ENCODE measurements at regions not wholly inside any gene's neighbourhood (a gene's known extent, or its start where the extent isn't known, plus 50 kb on each side); places are given as distances from the start of the nearest gene placed in this dataset.
"Not testable (repeated sequence)": the region's sequence is repeated elsewhere in the genome, so short reads cannot be mapped to it uniquely, and the experiment has no call there.

DNA sequence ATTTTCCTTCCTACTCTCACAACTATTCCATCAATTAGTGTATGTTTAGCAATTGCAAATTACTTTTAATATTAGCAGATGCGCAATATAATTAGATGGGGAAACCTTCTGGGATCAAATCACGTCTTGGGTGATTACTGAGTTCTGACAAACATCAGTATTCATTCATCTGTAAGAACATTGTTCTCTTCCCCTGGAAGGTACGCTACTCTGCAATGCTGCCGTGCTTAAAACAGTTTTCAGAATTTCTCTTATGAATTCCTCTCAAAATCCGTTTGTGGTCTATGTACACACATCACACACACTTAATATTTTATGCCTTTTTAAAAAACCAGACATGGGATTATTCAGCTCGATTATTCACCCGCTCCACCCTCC is 237.5 kb upstream of the NEBL start:
- no peak overlapping the region for H3K27ac ChIP-seq (ENCODE audit: low read length)
- no peaks in the 10 kb centered on the region for H3K27me3 ChIP-seq (ENCODE audit: control insufficient read depth, insufficient read depth, low read length)
- no peak overlapping the region for H3K9ac ChIP-seq (ENCODE audit: low read length)
- no peak overlapping the region for H3K4me3 ChIP-seq (ENCODE audit: low read length)
- H3K9me3 ChIP-seq (ENCODE audit: control insufficient read depth, low read depth, low read length), result no peaks in the 10 kb centered on the region
- H3K36me3 ChIP-seq (ENCODE audit: control insufficient read depth, low read depth, low read length), result no peaks in the 10 kb centered on the region
- peaks cover 7% of the 10 kb centered on the region for H3K4me1 ChIP-seq (ENCODE audit: control insufficient read depth, low read depth, low read length)

DNA sequence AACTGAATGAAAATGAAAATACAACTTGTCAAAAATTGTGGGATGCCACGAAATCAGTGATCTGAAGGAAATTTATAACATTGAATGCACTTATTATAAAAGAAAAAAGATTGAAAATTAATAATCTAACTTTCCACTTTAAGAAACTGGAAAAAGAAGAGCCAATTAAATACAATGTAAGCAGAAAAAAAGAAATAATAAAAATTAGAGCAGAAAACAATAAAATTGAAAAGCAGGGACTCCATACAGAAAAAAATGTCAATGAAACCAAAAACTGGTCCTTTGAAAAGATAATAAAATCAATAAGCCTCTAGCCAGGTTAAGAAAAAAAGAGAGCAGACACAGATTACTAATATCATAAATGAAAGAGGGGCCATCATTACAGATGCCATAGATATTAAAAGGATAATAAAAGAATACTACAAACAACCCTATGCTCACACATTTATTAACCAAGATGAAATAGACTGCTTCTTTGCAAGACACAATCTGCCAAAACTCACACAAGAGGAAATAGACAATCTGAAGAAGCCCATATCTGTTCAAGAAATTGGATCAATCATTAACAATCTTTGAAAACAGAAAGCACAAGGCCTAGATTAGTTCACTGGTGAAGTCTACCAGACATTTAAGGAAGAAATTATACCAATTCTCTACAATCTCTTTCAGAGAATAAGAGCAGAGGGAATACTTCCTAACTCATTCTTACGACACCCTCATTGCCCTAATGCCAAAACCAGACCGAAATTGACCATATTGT is 233.8 kb upstream of the NEBL start:
- Histone ChIP-seq H3K27me3 (ENCODE audit: control insufficient read depth, insufficient read depth, low read length) (no peaks in the 10 kb centered on the region), H3K9me3 (ENCODE audit: control insufficient read depth, low read depth, low read length) (no peaks in the 10 kb centered on the region), H3K36me3 (ENCODE audit: control insufficient read depth, low read depth, low read length) (no peaks in the 10 kb centered on the region), H3K9ac (ENCODE audit: low read length) (no peak overlapping the region), H3K4me3 (ENCODE audit: low read length) (no peak overlapping the region), H3K4me1 (ENCODE audit: control insufficient read depth, low read depth, low read length) (peaks cover 7% of the 10 kb centered on the region), H3K27ac (ENCODE audit: low read length) (no peak overlapping the region)

DNA sequence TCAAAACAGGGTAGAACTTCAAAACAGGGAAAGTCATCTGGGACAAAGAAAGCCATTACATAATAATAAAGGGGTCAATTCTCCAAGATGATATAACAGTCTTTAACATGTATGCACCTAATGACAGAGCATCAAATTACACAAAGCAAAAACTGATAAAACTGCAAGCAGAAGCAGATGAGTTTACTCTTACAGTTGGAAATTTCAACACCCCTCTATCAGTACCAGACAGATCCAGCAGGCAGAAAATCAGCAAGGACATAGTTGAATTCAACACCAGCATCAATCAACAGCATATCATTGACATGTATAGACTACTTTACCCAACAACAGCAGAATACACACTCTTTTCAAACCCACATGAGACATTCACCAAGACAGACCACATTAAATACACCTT is 233.0 kb upstream of the NEBL start:
- no peak overlapping the region for H3K4me3 ChIP-seq (ENCODE audit: low read length)
- H3K27me3 ChIP-seq (ENCODE audit: control insufficient read depth, insufficient read depth, low read length), result no peaks in the 10 kb centered on the region
- H3K4me1 ChIP-seq (ENCODE audit: control insufficient read depth, low read depth, low read length), result peaks cover 7% of the 10 kb centered on the region
- H3K9me3 ChIP-seq (ENCODE audit: control insufficient read depth, low read depth, low read length), result no peaks in the 10 kb centered on the region
- no peaks in the 10 kb centered on the region for H3K36me3 ChIP-seq (ENCODE audit: control insufficient read depth, low read depth, low read length)
- no peak overlapping the region for H3K9ac ChIP-seq (ENCODE audit: low read length)
- no peak overlapping the region for H3K27ac ChIP-seq (ENCODE audit: low read length)

DNA sequence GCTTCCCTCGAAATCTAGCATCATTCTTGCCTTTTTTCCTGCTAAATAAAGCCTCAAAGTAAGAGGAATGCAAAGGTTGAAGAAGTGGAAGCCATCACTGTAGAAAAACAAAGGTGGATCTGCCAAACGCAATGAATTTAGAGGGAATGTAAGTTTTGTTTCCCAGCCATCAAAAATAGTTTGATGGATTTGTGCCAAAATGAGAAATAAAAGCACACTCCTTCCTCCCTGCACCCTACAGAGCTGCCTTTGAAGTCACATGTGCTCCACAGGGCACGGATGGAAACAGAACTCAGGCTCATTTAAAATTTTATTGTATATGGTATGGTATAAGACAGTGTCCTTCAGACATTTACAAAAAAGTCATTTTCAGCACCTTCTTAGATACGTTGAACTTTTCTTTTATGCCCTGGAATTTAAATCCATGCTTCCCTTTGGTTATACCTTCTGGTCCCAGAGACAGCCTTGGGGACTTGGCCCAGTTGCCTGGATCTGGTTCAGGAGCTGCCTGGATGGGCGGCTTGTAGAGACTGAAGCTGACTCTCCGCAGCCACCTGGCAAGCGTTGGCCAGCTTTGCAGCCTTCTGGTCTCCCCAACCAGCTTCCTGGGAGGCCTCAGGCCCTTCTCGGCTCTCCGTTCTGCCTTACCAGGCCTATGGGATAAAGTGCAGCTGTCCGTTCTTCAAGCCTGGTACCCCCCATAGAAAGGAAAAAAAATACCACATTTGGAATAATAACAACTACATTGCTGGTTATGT is 228.5 kb upstream of the NEBL start:
- no peaks in the 10 kb centered on the region for H3K36me3 ChIP-seq (ENCODE audit: control insufficient read depth, low read depth, low read length)
- no peak overlapping the region for H3K9ac ChIP-seq (ENCODE audit: low read length)
- no peak overlapping the region for H3K4me3 ChIP-seq (ENCODE audit: low read length)
- H3K27me3 ChIP-seq (ENCODE audit: control insufficient read depth, insufficient read depth, low read length), result no peaks in the 10 kb centered on the region
- peaks cover 7% of the 10 kb centered on the region for H3K4me1 ChIP-seq (ENCODE audit: control insufficient read depth, low read depth, low read length)
- H3K27ac ChIP-seq (ENCODE audit: low read length), result no peak overlapping the region
- H3K9me3 ChIP-seq (ENCODE audit: control insufficient read depth, low read depth, low read length), result no peaks in the 10 kb centered on the region

DNA sequence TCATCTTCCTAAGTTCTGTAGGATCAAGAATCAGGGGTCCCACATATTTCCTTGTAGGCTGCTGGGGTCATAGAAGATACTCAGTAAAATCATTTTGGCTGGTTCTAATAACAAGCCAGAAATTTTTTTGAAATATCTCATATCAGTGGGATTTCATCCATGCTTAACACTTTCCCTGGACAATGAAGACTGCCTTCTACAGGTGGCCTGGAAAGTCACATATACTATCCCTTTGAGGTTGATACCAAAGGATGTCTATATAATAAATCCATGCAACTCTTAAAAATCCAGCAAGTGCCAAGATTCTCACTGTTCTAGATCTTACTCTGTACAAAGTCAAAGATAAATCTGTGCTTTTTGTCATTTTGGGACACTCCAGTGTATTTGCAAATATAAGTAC is 225.8 kb upstream of the NEBL start:
- Histone ChIP-seq H3K27ac (ENCODE audit: low read length) (no peak overlapping the region), H3K36me3 (ENCODE audit: control insufficient read depth, low read depth, low read length) (no peaks in the 10 kb centered on the region), H3K4me3 (ENCODE audit: low read length) (no peak overlapping the region), H3K4me1 (ENCODE audit: control insufficient read depth, low read depth, low read length) (no peaks in the 10 kb centered on the region), H3K27me3 (ENCODE audit: control insufficient read depth, insufficient read depth, low read length) (no peaks in the 10 kb centered on the region), H3K9ac (ENCODE audit: low read length) (no peak overlapping the region), H3K9me3 (ENCODE audit: control insufficient read depth, low read depth, low read length) (no peaks in the 10 kb centered on the region)

DNA sequence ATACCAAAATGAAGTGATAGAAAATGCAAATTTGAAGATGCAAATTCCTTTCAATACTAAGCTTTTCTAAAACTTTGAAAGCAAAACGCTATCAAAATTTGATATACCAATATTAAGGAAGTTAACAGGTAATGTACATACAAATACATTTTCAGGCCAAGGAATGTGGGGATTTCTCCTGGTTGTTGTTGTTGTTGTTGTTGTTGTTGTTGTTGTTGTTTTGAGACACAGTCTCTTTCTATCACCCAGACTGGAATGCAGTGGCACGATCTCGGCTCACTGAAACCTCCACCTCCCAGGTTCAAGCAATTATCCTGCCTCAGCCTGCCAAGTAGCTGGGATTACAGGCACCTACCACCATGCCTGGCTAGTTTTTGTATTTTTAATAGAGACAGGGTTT is 224.7 kb upstream of the NEBL start:
- H3K36me3 ChIP-seq (ENCODE audit: control insufficient read depth, low read depth, low read length); H3K9ac ChIP-seq (ENCODE audit: low read length); H3K27me3 ChIP-seq (ENCODE audit: control insufficient read depth, insufficient read depth, low read length); H3K4me3 ChIP-seq (ENCODE audit: low read length); H3K4me1 ChIP-seq (ENCODE audit: control insufficient read depth, low read depth, low read length); H3K27ac ChIP-seq (ENCODE audit: low read length); H3K9me3 ChIP-seq (ENCODE audit: control insufficient read depth, low read depth, low read length): not testable (repeated sequence)

DNA sequence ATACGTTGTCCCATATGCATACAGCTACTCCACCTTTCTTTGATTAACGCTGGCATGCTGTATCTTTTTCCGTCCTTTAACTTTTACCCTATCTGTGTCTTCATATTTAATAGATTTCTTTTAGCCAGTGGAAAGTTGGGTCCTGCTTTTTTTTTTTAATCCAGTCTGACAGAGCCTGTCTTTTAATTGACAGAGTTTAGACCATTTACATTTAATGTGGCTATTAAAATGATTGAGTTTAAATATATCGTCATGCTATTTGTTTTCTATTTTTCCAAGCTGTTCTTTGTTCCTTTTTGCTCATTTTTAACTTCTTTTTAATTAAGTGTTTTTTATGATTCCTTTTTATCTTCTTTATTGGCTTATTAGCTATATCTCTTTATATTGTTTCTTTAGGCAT is 217.6 kb upstream of the NEBL start:
- no peak overlapping the region for H3K9ac ChIP-seq (ENCODE audit: low read length)
- H3K4me1 ChIP-seq (ENCODE audit: control insufficient read depth, low read depth, low read length), result no peaks in the 10 kb centered on the region
- H3K27me3 ChIP-seq (ENCODE audit: control insufficient read depth, insufficient read depth, low read length), result no peaks in the 10 kb centered on the region
- no peak overlapping the region for H3K27ac ChIP-seq (ENCODE audit: low read length)
- H3K36me3 ChIP-seq (ENCODE audit: control insufficient read depth, low read depth, low read length), result no peaks in the 10 kb centered on the region
- no peaks in the 10 kb centered on the region for H3K9me3 ChIP-seq (ENCODE audit: control insufficient read depth, low read depth, low read length)
- H3K4me3 ChIP-seq (ENCODE audit: low read length), result no peak overlapping the region

DNA sequence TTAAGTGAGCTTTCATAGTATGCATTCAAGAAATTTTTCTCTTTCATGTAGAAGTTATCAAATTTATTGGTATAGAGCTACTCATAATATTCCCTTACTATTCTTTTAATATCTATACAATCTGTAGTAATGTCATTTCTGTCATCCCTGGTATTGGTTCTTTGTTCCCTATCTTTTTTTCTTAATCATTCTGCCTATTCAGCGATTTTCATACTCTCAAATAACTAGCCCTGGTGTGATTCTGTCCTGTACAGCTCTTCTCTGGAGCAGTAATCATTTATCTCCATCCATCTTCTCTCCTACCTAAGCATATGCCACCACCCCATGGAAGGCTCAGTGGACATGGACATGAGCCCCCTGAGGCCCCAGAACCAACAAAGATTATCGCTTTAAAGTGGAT is 213.2 kb upstream of the NEBL start:
- Histone ChIP-seq H3K36me3 (ENCODE audit: control insufficient read depth, low read depth, low read length) (no peaks in the 10 kb centered on the region), H3K9ac (ENCODE audit: low read length) (no peak overlapping the region), H3K4me3 (ENCODE audit: low read length) (no peak overlapping the region), H3K4me1 (ENCODE audit: control insufficient read depth, low read depth, low read length) (no peaks in the 10 kb centered on the region), H3K27me3 (ENCODE audit: control insufficient read depth, insufficient read depth, low read length) (no peaks in the 10 kb centered on the region), H3K9me3 (ENCODE audit: control insufficient read depth, low read depth, low read length) (no peaks in the 10 kb centered on the region), H3K27ac (ENCODE audit: low read length) (no peak overlapping the region)

DNA sequence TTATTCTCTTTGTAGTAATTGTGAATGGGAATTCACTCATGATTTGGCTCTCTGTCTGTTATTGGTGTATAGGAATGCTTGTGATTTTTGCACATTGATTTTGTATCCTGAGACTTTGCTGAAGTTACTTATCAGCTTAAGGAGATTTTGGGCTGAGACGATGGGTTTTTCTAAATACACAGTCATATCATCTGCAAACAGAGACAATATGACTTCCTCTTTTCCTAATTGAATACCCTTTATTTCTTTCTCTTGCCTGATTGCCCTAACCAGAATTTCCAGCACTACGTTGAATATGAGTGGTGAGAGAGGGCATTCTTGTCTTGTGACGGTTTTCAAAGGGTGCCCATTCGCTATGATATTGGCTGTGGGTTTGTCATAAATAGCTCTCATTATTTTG is 209.8 kb upstream of the NEBL start:
- H3K36me3 ChIP-seq (ENCODE audit: control insufficient read depth, low read depth, low read length); H3K9me3 ChIP-seq (ENCODE audit: control insufficient read depth, low read depth, low read length); H3K27me3 ChIP-seq (ENCODE audit: control insufficient read depth, insufficient read depth, low read length); H3K9ac ChIP-seq (ENCODE audit: low read length); H3K4me1 ChIP-seq (ENCODE audit: control insufficient read depth, low read depth, low read length); H3K27ac ChIP-seq (ENCODE audit: low read length); H3K4me3 ChIP-seq (ENCODE audit: low read length): not testable (repeated sequence)

DNA sequence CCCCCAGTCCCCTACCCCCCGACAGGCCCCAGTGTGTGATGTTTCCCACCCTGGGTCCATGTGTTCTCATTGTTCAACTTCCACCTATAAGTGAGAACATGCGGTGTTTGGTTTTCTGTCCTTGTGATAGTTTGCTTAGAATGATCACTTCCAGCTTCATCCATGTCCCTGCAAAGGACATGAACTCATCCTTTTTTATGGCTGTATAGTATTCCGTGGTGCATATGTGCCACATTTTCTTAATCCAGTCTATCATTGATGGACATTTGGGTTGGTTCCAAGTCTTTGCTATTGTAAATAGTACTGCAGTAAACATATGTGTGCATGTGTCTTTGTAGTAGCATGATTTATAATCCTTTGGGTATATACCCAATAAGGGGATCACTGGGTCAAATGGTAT is 208.2 kb upstream of the NEBL start:
- H3K27me3 ChIP-seq (ENCODE audit: control insufficient read depth, insufficient read depth, low read length); H3K36me3 ChIP-seq (ENCODE audit: control insufficient read depth, low read depth, low read length); H3K4me1 ChIP-seq (ENCODE audit: control insufficient read depth, low read depth, low read length); H3K4me3 ChIP-seq (ENCODE audit: low read length); H3K9me3 ChIP-seq (ENCODE audit: control insufficient read depth, low read depth, low read length); H3K9ac ChIP-seq (ENCODE audit: low read length); H3K27ac ChIP-seq (ENCODE audit: low read length): not testable (repeated sequence)

DNA sequence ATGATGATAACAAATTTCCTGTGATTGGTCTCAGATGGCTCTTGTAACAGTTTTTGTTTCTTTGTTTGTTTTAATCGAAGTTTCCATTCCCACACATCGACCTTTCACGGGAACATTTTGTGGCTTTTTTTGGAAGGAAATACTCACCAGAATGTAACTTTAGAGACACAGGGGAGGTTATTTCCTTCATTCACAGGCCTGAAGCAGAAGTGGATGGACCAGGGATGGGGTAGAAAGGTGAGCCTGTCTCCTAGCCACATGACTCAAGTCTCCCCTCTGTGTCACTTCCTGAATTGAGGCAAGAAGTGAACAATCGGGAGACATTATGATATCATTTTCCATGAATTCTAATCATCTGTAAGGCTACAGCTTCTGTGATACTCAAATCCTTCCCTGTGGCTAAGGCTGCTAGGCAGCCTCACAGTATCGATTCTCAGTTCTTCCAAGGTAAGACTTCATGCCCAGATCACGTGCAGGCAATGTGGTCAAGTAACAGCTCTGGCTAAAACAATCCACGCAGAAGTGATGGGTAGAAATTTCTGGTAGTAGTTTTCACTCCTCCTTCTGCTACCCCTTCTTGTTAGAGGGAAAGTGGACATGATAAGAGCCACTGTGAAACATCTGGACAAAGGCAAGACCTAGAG is 203.9 kb upstream of the NEBL start:
- H3K36me3 ChIP-seq (ENCODE audit: control insufficient read depth, low read depth, low read length), result no peaks in the 10 kb centered on the region
- no peaks in the 10 kb centered on the region for H3K9me3 ChIP-seq (ENCODE audit: control insufficient read depth, low read depth, low read length)
- H3K4me3 ChIP-seq (ENCODE audit: low read length), result no peak overlapping the region
- H3K9ac ChIP-seq (ENCODE audit: low read length), result no peak overlapping the region
- H3K4me1 ChIP-seq (ENCODE audit: control insufficient read depth, low read depth, low read length), result no peaks in the 10 kb centered on the region
- no peaks in the 10 kb centered on the region for H3K27me3 ChIP-seq (ENCODE audit: control insufficient read depth, insufficient read depth, low read length)
- no peak overlapping the region for H3K27ac ChIP-seq (ENCODE audit: low read length)

DNA sequence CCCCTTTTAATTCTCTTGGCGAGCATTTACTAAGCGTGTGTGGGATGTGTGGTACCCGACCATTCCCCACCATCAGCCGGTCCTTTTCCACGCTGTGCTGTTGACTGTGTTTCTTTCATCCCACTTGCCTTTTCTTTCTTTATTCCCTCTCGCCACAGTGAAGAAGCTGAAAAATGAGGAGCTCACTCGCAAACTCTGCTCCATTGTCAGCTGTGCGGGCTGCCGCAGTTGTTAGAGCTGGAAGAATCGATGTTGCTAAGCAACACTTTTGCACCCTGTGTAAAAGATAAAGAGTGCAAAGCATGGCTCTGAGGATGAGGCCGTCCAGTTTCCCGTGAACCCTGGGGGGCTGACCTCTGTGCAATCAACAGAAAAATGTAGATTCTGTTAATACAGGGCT is 203.1 kb upstream of the NEBL start:
- no peak overlapping the region for H3K4me3 ChIP-seq (ENCODE audit: low read length)
- H3K9me3 ChIP-seq (ENCODE audit: control insufficient read depth, low read depth, low read length), result no peaks in the 10 kb centered on the region
- no peak overlapping the region for H3K27ac ChIP-seq (ENCODE audit: low read length)
- no peaks in the 10 kb centered on the region for H3K4me1 ChIP-seq (ENCODE audit: control insufficient read depth, low read depth, low read length)
- H3K27me3 ChIP-seq (ENCODE audit: control insufficient read depth, insufficient read depth, low read length), result no peaks in the 10 kb centered on the region
- H3K9ac ChIP-seq (ENCODE audit: low read length), result no peak overlapping the region
- H3K36me3 ChIP-seq (ENCODE audit: control insufficient read depth, low read depth, low read length), result no peaks in the 10 kb centered on the region
